GM21447 (cell line): ENCODE measurements at regions not wholly inside any gene's neighbourhood (a gene's known extent, or its start where the extent isn't known, plus 50 kb on each side); places are given as distances from the start of the nearest gene placed in this dataset.
A peak's percentile ranks its signal among the peaks of the same experiment; 100 is the strongest.

Experiments
- ATAC-seq: cut with Tn5 transposase; IDR thresholded peaks from one replicate; pipeline ENCODE4 v1.9.1; 2021; ENCODE audit not compliant: unreplicated experiment

DNA sequence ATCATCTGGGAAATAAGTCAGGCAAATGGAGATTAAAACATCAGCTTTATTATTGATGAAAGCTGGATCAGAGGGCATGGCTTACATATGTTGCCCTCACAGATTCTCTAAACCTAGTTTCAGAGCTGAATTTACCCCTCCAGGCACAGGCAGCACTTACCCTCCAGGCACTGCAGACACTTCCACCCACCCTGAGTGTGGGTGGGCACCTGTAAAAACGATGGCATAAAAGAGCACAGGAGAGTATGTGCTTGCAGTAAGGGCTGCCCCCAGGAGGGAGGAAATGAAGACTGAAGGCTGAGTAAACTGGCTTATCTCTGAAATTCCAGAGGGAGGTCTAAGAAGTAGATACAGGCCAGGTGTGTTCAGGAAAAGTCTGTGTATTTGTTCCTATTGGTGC is 185.0 kb upstream of the HTR2A start:
- no peak for ATAC-seq

DNA sequence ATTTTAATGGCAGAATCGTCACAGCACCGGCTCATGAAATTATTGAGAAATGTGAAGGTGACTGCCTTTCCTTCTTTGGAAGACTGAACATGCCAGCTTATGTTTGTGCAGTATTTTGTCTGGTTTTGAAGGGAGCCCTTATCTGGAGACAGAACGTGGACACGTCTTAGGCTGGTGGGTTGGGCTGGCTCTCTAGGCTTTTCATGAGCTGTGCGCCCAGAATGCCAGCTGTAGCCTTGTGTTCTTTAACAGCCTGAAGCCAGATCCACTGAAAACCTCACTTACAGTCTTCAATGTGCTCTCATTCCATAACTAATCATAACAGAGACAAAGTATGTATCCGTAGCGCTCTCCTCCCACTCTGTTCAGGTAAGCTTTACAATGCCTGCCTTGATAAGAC is 184.4 kb upstream of the HTR2A start:
- no peak for ATAC-seq

DNA sequence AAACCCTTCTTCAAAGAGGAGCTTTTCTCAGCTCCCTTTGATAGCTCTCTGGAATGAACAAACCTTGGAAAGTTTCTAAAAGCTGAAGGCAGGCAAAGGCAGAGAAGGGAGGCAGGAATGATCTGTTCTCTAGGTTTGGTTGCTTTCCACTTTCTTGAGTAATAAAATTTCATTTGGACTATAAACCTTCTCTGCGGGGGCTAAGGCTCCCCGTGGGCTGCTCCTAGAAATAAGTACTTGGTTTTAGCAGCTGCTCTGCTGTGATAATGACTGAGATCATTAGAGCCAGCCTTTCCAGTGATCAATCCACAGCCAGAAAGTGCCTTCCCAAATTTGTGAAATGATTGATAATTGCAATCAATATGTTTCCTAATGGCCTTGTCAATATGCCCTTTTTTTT is 183.8 kb upstream of the HTR2A start:
- ATAC-seq: no peak

DNA sequence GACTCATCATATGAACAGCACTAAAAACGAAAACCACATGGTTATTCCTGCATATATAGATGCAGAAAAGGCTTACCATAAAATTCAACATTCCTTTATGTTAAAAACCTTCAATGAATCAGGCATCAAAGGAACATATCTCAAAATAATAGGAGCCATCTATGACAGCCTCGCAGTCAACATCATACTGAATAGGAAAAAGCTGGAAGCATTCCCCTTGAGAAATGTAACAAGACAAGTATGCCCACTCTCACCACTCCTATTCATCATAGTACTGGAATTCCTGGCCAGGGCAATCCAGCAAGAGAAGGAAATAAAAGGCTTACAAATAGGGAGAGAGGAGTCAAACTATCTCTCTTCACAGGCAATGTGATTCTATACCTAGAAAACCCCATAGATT is 179.6 kb upstream of the HTR2A start:
- no peak for ATAC-seq

DNA sequence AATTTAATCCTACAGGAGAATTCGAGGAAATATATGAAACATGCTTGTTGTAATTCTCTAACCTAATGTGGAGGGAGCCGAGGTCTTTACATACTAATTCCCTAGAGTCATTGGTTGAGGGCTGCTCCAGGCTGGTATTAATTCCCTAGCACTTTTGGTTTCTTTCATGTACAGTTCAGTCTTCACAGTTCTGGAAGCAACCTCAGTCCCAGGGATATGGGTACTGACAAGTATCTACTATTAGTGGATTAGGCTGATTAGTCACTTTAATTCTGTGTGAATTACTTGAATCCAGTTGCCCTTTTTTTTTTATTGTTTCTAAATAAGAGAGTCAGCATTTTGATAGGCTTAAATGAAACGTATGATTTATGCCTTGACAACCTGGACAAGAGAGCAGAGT is 172.3 kb upstream of the HTR2A start:
- no peak for ATAC-seq

DNA sequence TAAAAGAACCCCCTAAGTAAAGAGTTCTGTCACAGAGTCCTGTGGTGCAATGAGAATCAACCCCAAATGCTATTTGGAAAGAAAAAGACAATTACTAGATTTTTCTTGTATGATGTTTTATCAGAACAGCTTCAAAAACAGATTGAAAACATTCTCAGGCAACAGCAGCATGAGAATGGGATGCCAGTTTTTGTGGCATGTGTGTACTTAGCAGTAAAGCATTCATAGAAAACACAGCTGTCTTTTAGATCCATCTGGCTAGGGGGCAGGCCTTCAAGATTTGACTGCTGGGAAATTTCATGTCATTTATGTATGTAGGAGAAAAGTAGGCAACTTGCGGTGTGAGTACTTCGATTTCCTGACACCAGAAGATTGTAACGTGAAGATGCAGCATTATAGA is 170.5 kb upstream of the HTR2A start:
- ATAC-seq: no peak

DNA sequence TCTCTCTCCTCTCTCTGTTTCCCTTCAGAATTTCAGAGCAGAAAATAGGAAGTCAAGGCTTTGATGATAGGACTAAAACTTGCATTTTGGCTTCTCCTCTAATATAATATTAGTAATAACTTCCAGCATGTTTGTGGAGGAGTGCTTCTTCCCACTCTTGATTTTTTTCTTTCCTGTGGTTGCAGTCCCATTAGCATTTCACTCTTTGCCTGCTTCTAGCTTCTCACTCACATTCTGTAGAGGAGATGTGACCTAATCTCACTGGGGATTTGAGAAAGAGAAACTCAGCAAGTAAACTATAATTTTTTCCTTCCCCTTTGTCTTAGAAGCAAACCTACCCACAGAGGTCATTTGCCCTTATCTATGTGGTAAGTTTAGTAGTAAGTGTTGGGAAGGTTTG is 169.4 kb upstream of the HTR2A start:
- ATAC-seq: no peak

DNA sequence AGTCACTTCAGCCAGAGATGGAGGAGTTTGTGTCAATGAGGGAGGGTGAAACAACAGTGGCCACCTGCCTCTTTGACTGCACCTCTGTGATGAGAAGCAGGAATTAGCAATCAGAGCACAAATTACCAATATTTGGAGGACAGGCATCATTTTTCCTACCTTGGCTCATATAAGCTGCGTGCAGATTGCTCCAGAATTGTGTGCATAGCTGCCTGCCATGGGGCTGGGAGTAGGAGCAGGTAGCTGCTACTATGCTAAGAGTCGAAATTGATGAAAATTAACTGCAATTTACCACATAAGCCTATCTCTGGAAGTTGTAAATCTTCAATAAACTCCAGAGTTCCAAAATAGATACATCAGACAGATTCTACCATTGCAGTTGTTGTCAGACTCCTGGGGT is 167.5 kb upstream of the HTR2A start:
- ATAC-seq: no peak

DNA sequence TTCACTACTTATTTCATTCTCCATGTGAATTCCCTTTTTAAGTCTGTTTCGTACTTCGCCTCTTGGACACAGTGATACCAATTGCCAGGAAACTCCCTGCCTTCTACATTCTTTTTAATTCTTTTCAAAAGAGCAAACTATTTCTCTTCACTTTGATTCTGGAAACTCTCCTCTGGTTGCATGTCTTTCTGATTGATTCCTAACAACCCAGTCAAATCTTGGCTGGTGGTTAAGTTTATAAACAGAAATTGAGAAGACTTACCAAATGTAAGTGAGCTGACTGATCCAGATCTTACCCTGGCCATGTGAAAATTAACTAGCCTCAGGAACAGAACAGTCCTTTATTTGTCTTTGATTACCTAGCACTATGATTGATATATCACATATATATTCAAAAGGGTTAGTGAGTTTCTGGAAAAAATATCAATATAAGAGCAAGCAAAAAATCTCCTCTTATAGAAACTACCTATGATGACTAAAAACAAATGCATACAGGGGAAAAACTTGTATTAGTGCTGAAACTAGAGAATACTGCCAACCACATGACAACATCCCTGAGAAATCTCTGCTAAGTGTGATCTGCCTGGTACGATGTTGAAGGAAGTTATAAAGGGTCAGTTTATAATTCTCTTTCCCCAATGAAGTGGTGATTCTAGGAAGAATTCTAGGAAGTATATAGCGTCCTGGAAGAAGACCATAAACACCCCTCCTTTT is 152.6 kb upstream of the HTR2A start:
- no peak for ATAC-seq

DNA sequence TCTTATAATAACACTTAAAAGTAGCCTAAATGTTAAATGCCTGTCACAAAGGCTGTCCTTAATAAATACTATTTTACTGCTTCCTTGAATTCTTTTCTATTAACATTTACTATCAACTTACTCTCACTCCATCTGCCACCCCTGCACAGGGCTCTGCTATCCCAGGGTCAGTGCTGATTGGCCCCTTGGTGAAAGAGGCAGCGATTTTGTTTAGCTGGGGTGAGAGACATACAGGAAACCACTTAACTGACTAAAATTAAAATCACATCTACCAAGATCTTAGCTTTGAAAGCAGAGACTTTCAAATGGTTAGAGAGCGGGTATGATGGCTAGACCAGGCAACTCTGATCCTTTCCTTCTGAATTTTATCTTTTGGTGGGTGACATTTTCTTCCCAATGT is 149.9 kb upstream of the HTR2A start:
- no peak for ATAC-seq

DNA sequence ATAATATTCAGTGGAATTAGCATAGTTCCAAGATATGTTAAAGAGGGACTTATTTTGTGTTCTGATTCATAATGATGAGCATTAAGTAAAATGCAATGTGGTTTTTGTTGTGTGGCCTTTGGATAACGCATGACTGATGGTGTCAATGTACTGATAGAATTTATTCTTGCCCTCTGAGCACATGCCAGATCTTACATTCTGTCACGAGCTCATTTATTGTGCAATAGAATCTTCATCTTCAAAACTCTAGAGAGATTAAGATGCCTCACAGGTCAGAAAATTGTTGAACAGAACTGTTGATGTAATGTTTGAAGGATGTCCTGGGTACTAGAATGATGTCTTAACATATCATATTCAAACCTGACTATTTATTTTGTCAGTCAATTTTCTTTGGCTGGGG is 148.0 kb upstream of the HTR2A start:
- no peak for ATAC-seq

DNA sequence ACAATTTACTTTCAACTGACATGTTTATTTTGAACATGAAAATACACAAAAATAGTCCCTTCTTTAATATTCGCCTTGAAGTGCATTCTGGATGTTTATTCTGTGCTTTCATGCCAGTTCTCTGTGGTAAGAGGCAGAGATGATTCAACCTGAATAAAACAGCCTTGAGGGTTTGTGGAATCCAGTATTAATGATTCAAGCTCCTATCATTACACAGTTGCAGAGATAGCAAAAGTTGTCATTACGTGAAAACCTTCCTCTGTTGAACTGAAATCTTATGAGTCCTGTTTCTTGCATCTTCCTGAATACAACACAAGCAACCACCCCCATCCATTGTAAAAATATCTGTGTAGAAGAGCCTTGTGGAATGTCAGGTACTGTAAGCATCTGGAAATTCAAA is 142.3 kb upstream of the HTR2A start:
- no peak for ATAC-seq

DNA sequence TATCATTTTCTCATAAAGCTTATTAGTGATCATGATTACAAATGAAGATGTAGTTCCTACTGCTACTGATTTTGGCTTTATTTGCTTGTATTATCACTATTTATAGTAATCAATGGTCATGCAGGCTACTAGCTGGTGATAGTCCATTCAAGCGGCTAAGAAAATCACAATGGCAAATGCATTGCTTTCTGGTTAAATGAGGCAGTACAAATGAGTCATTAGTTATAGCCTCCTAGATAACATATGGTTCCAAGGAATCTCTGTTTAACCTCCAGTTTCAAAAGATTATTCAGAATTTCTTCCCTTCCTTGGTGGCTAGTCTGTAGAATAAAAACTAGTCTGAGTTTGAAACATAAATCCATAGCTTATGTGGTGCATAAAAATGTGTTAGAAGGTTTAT is 141.3 kb upstream of the HTR2A start:
- no peak for ATAC-seq

DNA sequence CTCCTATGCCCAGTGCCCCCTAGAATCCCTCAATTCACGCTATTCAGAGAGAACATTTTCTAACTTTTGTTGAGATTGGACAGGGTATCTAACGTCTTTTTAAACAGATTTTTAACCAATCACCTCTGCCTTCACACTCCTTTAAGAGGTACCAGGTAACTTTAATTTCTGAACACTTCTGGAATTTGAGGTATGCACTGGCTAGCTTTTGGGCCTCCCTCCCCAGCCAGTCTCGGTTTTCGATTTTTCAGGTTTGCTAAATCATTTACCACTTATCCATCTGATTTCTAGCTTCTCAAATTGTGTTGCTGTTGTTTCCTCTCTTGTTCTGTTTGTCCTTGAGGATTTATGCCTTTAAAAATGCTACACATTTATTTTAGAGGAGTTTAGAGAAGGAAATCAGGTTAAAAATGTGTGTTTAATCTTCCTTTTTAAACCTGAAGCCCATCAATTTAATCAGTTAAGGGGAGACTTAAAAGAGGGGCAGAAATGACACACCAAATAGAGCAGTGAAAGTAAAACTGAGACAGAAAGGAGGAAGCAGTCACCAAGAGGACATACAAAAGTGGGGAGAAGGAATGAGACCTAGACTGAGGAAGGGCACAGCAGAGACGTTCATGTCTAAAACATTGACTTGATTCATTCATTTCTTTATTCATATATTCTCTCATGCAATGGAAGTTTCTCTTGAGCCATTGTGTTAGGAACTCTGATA is 139.6 kb upstream of the HTR2A start:
- ATAC-seq: peak; percentile 100

DNA sequence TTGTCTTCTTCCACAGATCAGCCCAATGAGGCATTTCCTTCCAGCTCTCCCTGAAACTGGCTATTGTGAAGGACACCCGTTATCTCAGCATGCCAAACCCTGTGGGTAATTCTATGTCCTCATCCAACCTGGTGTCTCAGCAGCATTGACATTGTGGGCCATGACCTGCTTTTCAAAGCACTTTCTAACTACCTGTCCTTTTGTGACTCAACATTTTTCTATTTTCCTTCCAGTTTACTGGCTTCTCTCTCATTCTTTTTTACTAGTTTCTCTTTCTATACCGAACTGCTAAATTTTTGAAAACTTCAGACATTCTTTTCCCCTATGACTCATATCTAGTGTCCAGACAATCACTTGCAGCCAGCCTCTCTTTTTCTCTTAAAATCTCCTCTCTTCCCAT is 136.4 kb upstream of the HTR2A start:
- ATAC-seq: no peak

DNA sequence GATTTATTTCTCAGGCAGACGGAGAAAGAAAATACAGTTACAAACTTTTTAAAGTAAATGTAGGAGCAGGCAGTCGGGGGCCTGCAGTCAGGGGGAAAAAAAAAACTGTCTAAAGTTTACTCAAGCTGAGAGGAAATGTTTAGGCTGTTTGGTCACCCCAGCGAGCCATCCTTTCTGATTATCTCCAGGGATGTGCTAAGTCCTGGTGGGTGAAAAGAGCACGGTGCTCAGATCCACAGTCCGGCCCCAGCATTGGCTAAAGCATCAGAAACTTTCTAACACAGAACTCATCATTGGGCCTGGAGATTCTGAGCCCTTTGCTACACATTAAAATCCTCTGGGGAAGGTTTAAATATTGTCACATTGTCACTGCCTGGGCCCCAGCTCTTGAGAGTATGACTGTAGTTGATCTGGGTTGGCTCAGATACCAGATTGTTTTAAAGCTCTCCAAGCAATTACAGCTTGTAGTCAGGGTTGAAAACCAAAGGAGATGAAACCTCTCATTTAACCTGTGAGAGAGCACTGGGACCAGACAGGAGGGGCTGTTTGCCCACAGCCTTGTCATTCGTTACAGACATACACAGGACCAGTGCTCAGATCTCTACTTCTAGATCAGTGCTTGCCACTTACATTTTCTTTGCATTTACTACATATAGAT is 131.1 kb upstream of the HTR2A start:
- ATAC-seq: no peak

DNA sequence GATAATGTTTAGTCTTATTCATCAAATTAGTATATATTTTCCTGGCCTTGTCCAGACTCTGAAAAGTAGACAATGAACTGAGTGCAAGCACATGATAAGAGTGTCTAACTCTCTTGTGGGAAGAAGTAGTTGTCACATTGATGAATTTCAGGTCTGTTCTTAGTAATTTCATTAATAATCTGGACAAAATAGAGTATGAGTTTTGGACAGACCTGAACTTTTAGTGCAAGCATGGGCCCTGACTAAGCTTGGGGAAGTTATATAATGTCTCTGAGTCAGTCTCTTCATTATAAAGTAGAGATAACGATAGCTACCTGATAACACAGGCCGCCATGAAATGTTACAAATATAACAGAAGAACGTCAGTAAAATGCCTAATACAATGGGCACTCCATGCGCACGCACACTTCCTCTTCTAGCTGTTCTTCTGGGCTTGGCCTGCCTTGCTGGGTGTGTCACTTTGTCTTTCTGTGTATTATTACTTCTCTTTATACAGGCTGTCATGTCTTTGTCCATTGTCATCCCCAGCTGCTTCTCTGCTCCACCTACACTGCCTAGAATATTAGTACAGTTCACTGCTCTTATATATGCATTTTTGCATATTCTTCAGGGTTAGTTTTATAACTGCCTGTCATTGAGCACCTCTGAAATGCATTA is 129.1 kb upstream of the HTR2A start:
- ATAC-seq: no peak

DNA sequence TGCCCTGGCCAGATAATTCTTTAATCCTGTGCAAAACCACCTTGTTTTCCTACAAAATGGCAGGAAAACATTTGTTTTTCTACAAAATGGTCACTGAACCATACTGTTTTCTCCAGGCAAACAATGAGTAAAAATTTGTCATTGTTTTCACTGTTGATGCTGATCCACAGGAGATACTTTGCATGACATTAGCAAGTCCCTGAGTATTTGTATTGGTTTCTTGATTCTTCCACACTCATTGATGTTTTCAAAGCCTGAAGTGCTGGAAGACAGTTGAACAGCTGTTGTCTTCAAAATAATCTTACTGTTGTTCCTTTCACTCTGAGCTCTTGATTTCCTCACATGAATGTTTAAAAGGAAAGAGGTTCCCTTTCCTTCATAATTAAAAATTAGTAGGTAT is 123.1 kb upstream of the HTR2A start:
- no peak for ATAC-seq

DNA sequence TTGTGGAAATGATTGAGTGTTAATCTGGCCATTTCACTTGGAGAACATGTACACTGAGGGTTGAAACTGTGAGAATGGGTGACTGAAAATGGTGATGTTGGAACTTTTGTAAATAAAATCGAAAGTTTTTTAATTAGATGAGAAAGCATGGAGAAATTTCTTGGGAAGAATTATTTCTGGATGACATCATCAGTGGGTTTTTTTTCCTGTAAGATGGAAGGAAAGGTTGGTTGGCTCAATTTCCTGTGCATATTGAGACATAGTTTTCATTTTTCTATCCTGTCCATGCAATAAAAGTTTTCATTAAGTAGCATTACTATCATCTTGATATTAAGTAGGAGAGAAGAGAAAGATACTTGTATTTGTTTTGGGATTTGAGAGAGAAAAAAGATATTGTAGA is 120.6 kb upstream of the HTR2A start:
- ATAC-seq: no peak

DNA sequence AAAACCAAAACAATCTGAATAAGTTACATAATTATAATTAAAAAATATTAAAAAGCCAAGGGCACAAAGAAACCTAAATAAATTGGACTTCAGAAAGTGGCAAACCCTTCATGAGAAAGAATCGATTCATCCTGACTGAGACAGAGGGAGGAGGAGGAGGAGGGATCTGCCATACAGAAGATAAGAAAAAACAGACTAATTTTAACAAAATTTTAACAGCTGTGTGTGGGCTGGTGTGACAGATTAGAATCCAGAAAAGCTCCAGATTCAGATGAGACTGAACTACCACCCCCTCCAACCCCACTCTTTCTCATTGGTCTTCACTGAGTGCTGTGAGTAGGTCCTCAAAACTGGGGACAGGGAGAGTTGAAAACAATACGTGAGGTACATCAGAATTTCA is 111.5 kb upstream of the HTR2A start:
- no peak for ATAC-seq

DNA sequence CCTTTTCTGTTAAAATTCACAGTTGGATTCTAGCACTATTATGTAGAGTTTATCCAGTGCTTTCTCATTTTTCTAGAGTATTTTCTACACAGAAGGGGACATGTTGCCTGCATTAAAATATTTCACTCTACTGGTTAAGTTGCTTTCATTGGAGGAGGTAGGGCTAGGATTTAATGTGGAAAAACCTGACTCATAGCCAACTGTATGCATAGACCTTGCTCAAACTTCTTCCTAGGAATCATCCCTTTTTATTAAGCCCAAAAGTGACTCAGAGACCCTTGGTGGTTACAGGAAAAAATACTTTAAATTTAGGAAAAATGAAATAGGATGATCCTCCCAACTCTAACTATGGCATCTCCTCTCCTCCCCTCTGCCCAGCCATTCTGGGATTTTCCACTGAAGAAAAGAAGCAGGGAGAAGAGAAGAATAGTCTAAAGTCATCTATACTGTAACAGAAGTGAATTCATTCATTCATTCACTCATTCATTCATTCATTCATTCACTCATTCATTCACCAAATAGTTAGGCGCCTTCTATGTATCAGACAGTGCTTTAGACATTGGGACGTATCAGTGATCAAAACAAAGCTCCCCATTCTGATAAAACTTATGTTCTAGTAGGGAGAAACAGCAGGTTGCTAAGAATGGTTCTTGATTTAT is 109.0 kb upstream of the HTR2A start:
- no peak for ATAC-seq
